ENCODE measurements at regions not wholly inside any gene's neighbourhood (a gene's known extent, or its start where the extent isn't known, plus 50 kb on each side); places are given as distances from the start of the nearest gene placed in this dataset.

DNA sequence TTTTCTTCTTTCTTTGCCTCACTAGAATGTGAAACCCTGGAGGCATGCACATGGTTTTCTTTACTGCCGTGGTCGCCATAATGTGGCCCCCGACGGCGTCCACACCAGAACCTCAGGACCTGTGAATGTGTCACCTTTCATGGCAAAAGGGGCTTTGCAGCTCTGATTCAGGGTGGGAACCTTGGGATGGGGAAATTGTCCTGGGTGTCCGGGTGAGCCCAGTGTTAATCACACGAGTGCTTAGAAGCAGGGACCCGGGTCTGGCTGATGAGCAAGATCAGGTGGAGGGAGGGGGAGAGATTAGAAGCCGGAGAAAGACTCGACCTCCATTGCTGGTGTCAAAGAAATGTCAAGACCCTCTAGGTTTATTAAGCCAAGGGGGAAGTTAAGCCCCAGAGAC, 74.7 kb upstream of the SHISAL1 start:
- DNase-seq (ENCODE audit: low read depth, low spot score) = no peak

GRCh38 chr22:44386386-44387035, 73.8 kb upstream of the SHISAL1 start:
- no peak for DNase-seq (ENCODE audit: low read depth, low spot score)

- DNase-seq (ENCODE audit: low read depth, low spot score) = no peak
Observed at GRCh38 chr22:44385781-44386180, 73.0 kb upstream of the SHISAL1 start.

DNA sequence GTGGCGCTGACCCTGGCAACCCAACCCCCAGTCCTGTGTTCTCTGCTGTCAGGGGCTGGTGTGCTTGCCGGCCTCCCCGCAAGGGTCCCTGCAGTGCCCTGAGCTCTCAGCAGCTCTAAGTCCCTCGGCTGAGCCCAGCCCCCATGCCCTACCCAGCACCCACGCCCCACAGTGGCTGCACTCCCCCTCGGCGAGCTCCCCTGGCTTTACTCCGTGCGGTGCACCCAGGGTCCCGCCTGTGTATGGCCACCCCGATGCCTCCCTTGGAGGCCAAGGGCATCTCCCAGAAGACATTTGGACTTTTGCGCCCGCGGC, 72.5 kb upstream of the SHISAL1 start:
- no peak for DNase-seq (ENCODE audit: low read depth, low spot score)

DNA sequence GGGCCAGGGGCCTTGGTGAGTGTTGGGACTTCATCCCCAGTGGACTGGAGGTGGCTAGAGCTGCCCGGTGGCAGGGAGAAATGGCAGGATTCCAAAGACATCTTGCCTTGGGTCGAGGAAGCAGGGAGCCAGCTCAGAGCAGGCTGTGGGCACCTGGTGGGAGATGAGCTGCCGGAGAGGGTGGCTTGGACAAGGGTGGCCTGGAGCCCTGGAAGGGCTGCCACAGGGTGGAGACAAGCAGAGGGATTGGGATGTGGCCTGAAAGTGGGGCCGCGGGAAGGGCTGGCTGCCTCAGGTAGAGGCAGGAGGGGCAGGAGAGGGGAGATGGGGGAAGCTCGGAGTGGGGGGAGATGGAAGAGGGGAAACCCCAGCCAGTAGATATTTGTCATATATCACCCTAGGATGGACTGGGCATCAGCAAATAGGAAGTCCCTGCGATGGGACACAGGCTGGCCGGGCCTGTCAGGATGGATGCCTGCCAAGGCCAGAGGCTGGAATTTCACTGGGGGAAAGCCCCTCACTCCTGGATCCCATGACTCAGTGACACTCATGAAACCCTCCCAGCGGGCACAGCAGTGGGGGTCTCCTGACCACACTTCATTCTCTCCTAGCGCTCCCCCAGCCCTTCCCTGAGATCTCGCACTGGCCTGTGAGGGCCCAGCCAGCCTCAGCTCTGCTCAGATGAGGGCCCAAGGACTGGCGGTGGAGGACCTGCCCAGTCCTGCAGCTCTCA, 72.0 kb upstream of the SHISAL1 start:
- DNase-seq (ENCODE audit: low read depth, low spot score) = no peak

GRCh38 chr22:44383652-44384562, 71.2 kb upstream of the SHISAL1 start:
- DNase-seq (ENCODE audit: low read depth, low spot score) = no peak

DNA sequence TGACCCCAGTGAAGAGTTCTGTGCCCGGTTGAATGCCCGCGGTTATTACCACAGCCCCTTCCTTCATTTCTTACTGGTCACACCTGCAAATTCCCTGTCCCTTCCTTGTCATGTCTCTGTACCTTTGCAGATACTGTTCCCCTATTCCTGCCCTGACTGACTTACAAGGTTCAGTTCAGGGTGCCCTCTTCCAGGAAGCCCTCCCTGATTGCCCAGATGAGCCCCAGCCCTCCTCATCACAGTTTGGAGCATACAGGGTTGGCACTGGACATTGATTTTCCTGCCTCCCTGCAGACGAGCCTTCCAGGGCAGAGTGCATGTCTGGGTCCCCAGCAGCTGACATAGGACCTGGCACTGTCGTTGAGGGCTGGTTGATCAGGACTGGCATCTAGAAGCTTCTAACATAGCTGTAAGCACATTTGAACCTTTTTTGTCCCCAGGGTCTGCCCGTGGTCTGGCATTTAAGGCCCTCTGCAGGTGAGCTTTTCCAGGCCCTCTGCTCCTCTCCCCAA, 70.4 kb upstream of the SHISAL1 start:
- no peak for DNase-seq (ENCODE audit: low read depth, low spot score)

DNA sequence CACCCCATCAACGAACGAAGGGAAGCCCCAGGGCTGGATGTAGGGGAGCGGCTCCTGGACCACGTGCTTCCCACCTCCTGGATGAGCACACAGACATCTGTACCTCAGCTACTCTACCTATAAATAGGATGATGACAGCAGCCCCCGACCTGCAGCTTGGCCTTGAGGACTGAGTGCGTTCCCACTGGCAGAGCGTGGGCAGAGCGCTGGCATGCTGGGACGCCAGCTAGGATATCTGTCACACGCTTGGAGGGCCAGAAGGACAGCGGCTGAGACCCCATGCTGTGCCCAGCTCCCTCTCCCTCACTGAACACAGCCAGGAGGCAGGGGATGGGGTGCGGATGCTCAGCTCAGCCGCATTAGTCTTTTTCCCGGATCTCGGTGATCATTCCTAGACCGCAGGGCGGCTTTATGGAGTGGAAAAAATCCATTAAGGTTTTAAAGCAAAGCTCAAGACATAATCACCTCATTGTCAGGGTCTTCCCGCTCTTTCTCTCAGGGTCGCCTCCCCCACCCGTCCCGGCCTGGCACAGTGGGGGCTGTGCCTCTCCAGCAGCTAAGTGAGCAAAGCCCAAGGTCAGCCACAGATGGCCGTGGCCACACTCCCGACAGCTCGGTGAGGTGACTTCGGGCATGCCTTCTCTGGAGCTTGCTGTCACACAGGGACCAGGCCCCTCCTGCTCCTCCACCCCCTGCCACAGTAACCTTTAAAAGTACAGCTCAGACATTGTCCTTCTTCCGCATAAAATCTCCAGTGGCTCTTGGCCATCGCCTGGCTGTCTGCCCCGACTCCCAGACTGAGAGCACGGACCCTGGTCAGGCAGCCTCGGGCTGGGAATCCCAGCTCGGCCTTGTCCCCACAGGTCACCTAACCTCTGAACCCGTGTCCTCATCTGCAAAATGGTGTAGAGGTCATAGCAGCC, 69.6 kb upstream of the SHISAL1 start:
- DNase-seq (ENCODE audit: low read depth, low spot score) = no peak

GRCh38 chr22:44381761-44382115, 69.0 kb upstream of the SHISAL1 start:
- DNase-seq (ENCODE audit: low read depth, low spot score) = no peak

DNA sequence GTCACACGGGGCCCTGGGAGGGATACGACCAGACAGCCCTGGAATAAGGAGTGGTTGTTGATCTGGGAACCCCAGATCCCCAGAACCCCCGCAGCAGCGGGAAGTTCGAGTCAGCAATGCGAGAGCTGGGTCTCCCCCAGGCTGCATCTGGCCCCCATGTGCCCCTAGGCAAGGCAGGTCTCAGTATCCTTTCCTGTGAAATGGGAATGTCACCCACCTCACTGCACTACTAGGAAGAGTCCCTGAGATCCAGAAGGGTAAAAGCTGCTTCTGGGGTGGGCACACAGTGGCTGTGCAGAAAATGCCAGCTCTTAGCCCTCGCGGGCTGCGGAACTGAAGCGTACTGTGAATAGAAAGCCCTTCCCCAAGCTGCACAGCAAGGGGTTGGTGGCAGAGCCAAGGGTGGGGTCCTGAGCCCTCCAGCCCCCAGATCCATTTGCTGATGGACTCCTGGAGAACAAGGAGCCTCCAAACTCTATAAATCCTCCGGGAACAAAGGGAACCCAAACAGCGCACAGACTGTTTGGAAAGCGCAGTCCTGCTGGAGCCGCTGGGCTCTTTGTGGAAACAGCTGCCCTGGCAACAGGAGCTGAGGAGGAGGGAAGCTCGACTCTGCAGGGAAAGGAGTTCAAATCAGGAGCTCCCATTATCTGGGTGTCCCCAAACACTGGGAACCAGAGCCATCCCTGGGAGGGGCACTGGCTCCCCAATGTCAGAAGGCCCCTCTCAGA, 68.2 kb upstream of the SHISAL1 start:
- DNase-seq (ENCODE audit: low read depth, low spot score) = no peak

DNA sequence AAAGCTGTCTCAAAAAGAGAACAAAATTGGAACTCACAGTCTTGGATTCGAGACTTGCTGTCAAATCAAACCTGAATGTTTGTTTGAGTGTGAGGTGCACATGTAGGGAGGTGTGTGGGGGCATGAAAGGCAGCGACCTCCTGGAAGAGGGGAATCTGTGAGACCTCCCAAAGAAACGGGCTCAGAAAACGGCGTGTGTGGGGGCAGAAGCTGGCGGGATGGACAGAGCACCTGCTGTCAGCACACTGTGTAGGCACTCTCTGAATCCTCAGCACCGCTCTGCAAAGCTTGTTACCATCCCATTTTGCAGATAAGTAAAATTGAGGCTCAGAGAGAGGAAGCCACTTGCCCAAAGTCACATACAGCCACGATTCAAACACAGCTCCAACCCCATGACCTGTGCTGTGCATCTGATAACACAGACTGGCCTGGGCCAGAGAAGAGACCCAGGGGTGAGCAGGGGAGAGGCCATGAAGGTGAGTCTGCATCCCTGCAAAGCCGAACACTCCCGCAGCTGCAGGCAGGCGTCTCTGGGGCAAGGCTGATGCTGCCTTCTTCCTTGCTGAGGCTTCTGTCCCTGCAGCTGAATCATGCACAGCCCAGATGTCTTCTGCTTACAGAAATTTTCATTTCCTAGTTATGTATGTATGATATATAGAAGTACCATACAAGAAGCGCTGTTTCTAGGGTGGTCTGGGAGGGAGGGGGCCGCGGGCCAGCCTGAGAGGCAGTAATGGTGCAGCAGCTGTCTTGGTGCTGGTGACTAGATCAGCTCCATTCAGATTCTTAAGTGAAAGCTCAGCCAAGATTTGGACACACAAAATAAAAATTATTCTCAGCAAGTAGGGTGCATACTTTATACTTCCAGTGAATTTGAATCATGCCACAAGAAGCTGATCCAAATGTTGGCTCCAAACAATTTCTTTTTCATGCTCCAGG, 67.3 kb upstream of the SHISAL1 start:
- no peak for DNase-seq (ENCODE audit: low read depth, low spot score)

DNA sequence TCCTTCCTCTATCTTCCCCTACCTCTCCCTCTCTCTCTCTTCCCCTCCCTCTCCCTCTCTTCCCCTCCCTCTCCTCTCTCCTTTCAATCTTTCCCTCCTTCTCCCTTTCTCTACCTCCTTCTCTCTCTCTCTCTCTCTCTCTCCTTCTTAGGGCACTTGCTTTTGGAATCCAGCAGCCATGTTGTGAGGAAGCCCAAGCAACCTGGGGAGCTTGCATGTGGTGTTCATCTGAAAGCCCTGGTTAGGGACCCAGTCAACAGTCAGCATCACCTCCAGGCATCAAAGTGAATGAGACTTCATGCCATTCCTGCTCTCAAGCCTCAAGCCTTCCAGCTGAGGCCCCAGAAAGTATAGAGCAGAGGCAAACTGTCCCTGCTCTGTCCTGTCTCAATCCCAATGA, 65.6 kb upstream of the SHISAL1 start:
- DNase-seq (ENCODE audit: low read depth, low spot score) = no peak

GRCh38 chr22:44375451-44375850, 62.7 kb upstream of the SHISAL1 start:
- no peak for DNase-seq (ENCODE audit: low read depth, low spot score)

- no peak for DNase-seq (ENCODE audit: low read depth, low spot score)
Observed at GRCh38 chr22:44373234-44373633, 60.5 kb upstream of the SHISAL1 start.

- DNase-seq (ENCODE audit: low read depth, low spot score) = no peak
Observed at GRCh38 chr22:44372611-44373010, 59.9 kb upstream of the SHISAL1 start.

GRCh38 chr22:44371741-44372525, 59.2 kb upstream of the SHISAL1 start:
- no peak for DNase-seq (ENCODE audit: low read depth, low spot score)

GRCh38 chr22:44369916-44370801, 57.4 kb upstream of the SHISAL1 start:
- DNase-seq (ENCODE audit: low read depth, low spot score) = no peak

- DNase-seq (ENCODE audit: low read depth, low spot score) = no peak
Observed at GRCh38 chr22:44369293-44369661, 56.5 kb upstream of the SHISAL1 start.

All from iPS DF 19.7 (cell line).